PC-9 (cell line): ENCODE measurements at regions not wholly inside any gene's neighbourhood (a gene's known extent, or its start where the extent isn't known, plus 50 kb on each side); places are given as distances from the start of the nearest gene placed in this dataset.

ENCODE experiments used
- BruUV-seq: library from RNA; stranded (reverse); fragments of 400-500 nt; replicated peaks from 2 replicates; lab custom pipeline; 2021; lab: Mats Ljungman, UMichigan
- CTCF ChIA-PET: fragments of 300-600 bp; sonication (Branson Sonifier 250); formaldehyde crosslinking; loops from one replicate; lab custom pipeline; 2022; ENCODE audit warnings: antibody characterized with exemption; lab: Charles Lee
- POLR2A ChIA-PET: fragments of 300-600 bp; sonication (Branson Sonifier 250); formaldehyde crosslinking; loops from one replicate; lab custom pipeline; 2022; ENCODE audit warnings: antibody characterized with exemption; ENCODE audit not compliant: unreplicated experiment; lab: Charles Lee
- DNase-seq, 2 experiments: peaks; one replicate each; pipeline versions ENCODE4 v3.0.0 to v3.0.0-alpha.2; 2015 to 2022; ENCODE audit warnings: mixed read lengths in 1 of 2
- H2AFZ ChIP-seq: fragments of 200-600 bp; sonication (generic); 2 replicates; pipeline ENCODE4 v1.8.1; 2017; ENCODE audit warnings: antibody characterized with exemption
- H3F3A ChIP-seq: fragments of 200-600 bp; sonication (generic); 2 replicates; pipeline ENCODE4 v1.8.1; 2017; ENCODE audit warnings: antibody characterized with exemption, mild to moderate bottlenecking, low read depth; ENCODE audit not compliant: insufficient read depth
- H3K27ac ChIP-seq: fragments of 200-600 bp; sonication (generic); 2 replicates; pipeline ENCODE4 v1.6.1; 2016; ENCODE audit warnings: mixed run types
- H3K27me3 ChIP-seq: fragments of 200-600 bp; sonication (generic); 2 replicates; pipeline ENCODE4 v1.6.1; 2016; ENCODE audit warnings: low read depth, mixed run types; ENCODE audit not compliant: insufficient read depth
- H3K36me3 ChIP-seq: fragments of 200-600 bp; sonication (generic); 2 replicates; pipeline ENCODE4 v1.6.1; 2016; ENCODE audit warnings: low read depth, mixed run types
- H3K4me1 ChIP-seq: fragments of 200-600 bp; sonication (generic); replicated peaks from 2 replicates; pipeline ENCODE4 v1.6.1; 2016; ENCODE audit warnings: mixed run types; ENCODE audit not compliant: insufficient read depth
- H3K4me2 ChIP-seq: fragments of 200-600 bp; sonication (generic); 2 replicates; pipeline ENCODE4 v1.6.1; 2017; ENCODE audit warnings: mixed run types
- H3K4me3 ChIP-seq: fragments of 200-600 bp; sonication (generic); 2 replicates; pipeline ENCODE4 v1.6.1; 2016; ENCODE audit warnings: mixed run types
- H3K79me2 ChIP-seq: fragments of 200-600 bp; sonication (generic); 2 replicates; pipeline ENCODE4 v1.6.1; 2017; ENCODE audit warnings: low read depth, mixed run types
- H3K9me2 ChIP-seq: fragments of 200-600 bp; sonication (generic); 2 replicates; pipeline ENCODE4 v1.8.1; 2017; ENCODE audit warnings: mild to moderate bottlenecking; ENCODE audit not compliant: insufficient read depth
- H3K9me3 ChIP-seq: fragments of 200-600 bp; sonication (generic); 2 replicates; pipeline ENCODE4 v1.8.1; 2016; ENCODE audit warnings: low read depth; ENCODE audit not compliant: insufficient read depth
- H4K20me1 ChIP-seq: fragments of 200-600 bp; sonication (generic); 2 replicates; pipeline ENCODE4 v1.8.1; 2017; ENCODE audit not compliant: insufficient read depth
- EZH2 ChIP-seq: fragments of 200-600 bp; sonication (generic); IDR thresholded peaks from 2 replicates; pipeline ENCODE4 v1.8.0; 2017; ENCODE audit warnings: antibody characterized with exemption, low read depth
- intact Hi-C: fragments of 100-400 bp; cut with micrococcal nuclease; formaldehyde crosslinking; loops from one replicate; pipeline ENCODE4 v1.10.0; 2022; ENCODE audit not compliant: unreplicated experiment
- TF ChIP-seq, protein P1 (sequence below): fragments of 200-600 bp; sonication (generic); conservative IDR thresholded peaks from 2 replicates; pipeline ENCODE4 v1.6.1; 2017; ENCODE audit warnings: mixed run types, antibody characterized with exemption, mild to moderate bottlenecking, moderate library complexity

DNA sequence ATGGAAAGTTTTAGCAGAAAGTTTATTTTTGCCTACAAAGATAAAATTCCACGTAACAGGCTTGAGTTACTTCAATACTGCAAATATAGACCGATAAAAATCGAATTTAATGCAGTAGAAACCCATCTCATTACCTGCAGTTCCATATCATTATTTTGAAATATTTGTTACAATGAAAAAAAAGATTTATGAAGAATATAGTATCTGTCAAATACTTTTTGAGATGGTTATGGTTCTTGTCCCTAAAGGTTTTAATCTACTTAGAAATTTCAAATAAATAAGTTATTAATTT, 273.5 kb downstream of the ADAMTS20 start:
- Histone ChIP-seq H3K36me3 (no peaks in the 10 kb centered on the region), H3F3A (peaks cover 13% of the 10 kb centered on the region; the same call in 1 of the 2 replicates), H3K9me2 (no peaks in the 10 kb centered on the region), H3K4me2 (peak overlapping the region; percentile 65; the same call in 1 of the 2 replicates), H3K4me1 (peaks cover 16% of the 10 kb centered on the region), H3K4me3 (no peak overlapping the region), H3K9me3 (0 out of 2 replicates have a peak, but pooled peaks cover 5% of the 10 kb centered on the region), H3K27me3 (no peaks in the 10 kb centered on the region), H3K79me2 (no peaks in the 10 kb centered on the region), H3K27ac (peak overlapping the region; percentile 59), H4K20me1 (no peaks in the 10 kb centered on the region), H2AFZ (no peak overlapping the region)
- intact Hi-C loops: loop anchor here (5.0 kb wide), 1 partner anchor 316 kb away; no protein-coding TSS in a partner anchor
- ChIA-PET POLR2A (no interaction called here), CTCF (no interaction called here)
- no peak for DNase-seq
- no TSS peak for BruUV-seq
- TF ChIP-seq, protein P1, sequence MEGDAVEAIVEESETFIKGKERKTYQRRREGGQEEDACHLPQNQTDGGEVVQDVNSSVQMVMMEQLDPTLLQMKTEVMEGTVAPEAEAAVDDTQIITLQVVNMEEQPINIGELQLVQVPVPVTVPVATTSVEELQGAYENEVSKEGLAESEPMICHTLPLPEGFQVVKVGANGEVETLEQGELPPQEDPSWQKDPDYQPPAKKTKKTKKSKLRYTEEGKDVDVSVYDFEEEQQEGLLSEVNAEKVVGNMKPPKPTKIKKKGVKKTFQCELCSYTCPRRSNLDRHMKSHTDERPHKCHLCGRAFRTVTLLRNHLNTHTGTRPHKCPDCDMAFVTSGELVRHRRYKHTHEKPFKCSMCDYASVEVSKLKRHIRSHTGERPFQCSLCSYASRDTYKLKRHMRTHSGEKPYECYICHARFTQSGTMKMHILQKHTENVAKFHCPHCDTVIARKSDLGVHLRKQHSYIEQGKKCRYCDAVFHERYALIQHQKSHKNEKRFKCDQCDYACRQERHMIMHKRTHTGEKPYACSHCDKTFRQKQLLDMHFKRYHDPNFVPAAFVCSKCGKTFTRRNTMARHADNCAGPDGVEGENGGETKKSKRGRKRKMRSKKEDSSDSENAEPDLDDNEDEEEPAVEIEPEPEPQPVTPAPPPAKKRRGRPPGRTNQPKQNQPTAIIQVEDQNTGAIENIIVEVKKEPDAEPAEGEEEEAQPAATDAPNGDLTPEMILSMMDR: no peak
- TF ChIP-seq EZH2: no peak

- H4K20me1 ChIP-seq: no peaks in the 10 kb centered on the region
- no peaks in the 10 kb centered on the region for H3K79me2 ChIP-seq
- POLR2A ChIA-PET: no interaction called here
- H3K4me2 ChIP-seq: peak overlapping the region; percentile 65
- TF ChIP-seq, protein P1: no peak
- no peak for TF ChIP-seq EZH2
- H3K9me2 ChIP-seq: no peaks in the 10 kb centered on the region
- H3F3A ChIP-seq: peaks cover 13% of the 10 kb centered on the region; the same call in 1 of the 2 replicates
- H3K27ac ChIP-seq: peak overlapping the region; percentile 59
- H3K4me1 ChIP-seq: peaks cover 16% of the 10 kb centered on the region
- BruUV-seq: no TSS peak
- H3K27me3 ChIP-seq: no peaks in the 10 kb centered on the region
- H3K4me3 ChIP-seq: peak overlapping the region; percentile 12; the same call in 1 of the 2 replicates
- H3K9me3 ChIP-seq: 0 out of 2 replicates have a peak, but pooled peaks cover 5% of the 10 kb centered on the region
- peak overlapping the region; percentile 28; the same call in 1 of the 2 replicates for H2AFZ ChIP-seq
- CTCF ChIA-PET: no interaction called here
- intact Hi-C loops: loop anchor here (5.0 kb wide), 1 partner anchor 316 kb away; no protein-coding TSS in a partner anchor
- no peaks in the 10 kb centered on the region for H3K36me3 ChIP-seq
- DNase-seq: peak in 1 of 2 experiments; percentile 87
These were observed 274.1 kb downstream of the ADAMTS20 start for GRCh38 chr12:43277651-43278540.

DNA sequence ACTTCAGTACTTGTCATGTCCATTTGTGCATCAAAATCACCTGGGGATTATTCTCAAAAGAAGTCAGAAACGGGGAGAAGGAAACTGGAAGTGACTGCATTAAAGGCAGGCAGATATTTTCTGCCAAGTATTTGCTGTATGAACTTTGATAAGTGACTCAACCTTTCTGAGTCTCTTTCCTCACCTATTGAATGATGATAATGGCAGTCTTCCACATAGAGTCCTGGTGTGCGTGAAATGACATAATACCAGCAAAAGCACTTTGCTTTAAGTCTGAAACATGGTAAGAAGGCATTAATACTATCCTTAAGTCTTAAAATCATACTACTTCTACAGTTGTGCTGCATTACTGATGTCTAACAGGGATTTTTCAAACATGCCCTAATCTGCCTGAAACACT, 278.5 kb downstream of the ADAMTS20 start:
- no peaks in the 10 kb centered on the region for H3K27me3 ChIP-seq
- POLR2A ChIA-PET: no interaction called here
- BruUV-seq: no TSS peak
- no peaks in the 10 kb centered on the region for H4K20me1 ChIP-seq
- intact Hi-C loops: no loop called here
- H3K27ac ChIP-seq: no peak overlapping the region
- no peaks in the 10 kb centered on the region for H3K36me3 ChIP-seq
- H3K79me2 ChIP-seq: no peaks in the 10 kb centered on the region
- H3K9me2 ChIP-seq: no peaks in the 10 kb centered on the region
- no peak overlapping the region for H3K4me3 ChIP-seq
- H3K4me2 ChIP-seq: no peak overlapping the region
- H3K9me3 ChIP-seq: 0 out of 2 replicates have a peak, but pooled peaks cover 5% of the 10 kb centered on the region
- no peak overlapping the region for H2AFZ ChIP-seq
- no peak for TF ChIP-seq EZH2
- TF ChIP-seq, protein P1: no peak
- peaks cover 16% of the 10 kb centered on the region for H3K4me1 ChIP-seq
- CTCF ChIA-PET: no interaction called here
- peaks cover 13% of the 10 kb centered on the region; the same call in 1 of the 2 replicates for H3F3A ChIP-seq
- DNase-seq: no peak
